GM23338 (cell line): ENCODE measurements at regions not wholly inside any gene's neighbourhood (a gene's known extent, or its start where the extent isn't known, plus 50 kb on each side); places are given as distances from the start of the nearest gene placed in this dataset.

Source experiments
- ATAC-seq: fragments of 200-7000 bp; cut with Tn5 transposase; 3 replicates; pipeline ENCODE4 v1.9.1; 2020
- DNase-seq: peaks from one replicate; pipeline ENCODE4 v3.0.0-alpha.2; 2015; ENCODE audit warnings: low spot score
- H2AFZ ChIP-seq: fragments of 200-600 bp; sonication (generic); 2 replicates; pipeline ENCODE4 v1.8.0; 2016; ENCODE audit warnings: antibody characterized with exemption, mild to moderate bottlenecking, moderate library complexity
- H3F3A ChIP-seq: fragments of 200-600 bp; sonication (generic); replicated peaks from 2 replicates; pipeline ENCODE4 v1.8.0; 2017; ENCODE audit warnings: antibody characterized with exemption, mixed run types, low read depth
- H3K27ac ChIP-seq: fragments of 200-600 bp; sonication (generic); 2 replicates; pipeline ENCODE4 v1.6.1; 2016; ENCODE audit warnings: low read depth
- H3K27me3 ChIP-seq: fragments of 200-600 bp; sonication (generic); 2 replicates; pipeline ENCODE4 v1.8.0; 2016; ENCODE audit warnings: mild to moderate bottlenecking, mixed run types, moderate library complexity; ENCODE audit not compliant: insufficient read depth
- H3K36me3 ChIP-seq: fragments of 200-600 bp; sonication (generic); 2 replicates; pipeline ENCODE4 v1.8.0; 2016; ENCODE audit warnings: mild to moderate bottlenecking; ENCODE audit not compliant: insufficient read depth
- H3K4me1 ChIP-seq: fragments of 200-600 bp; sonication (generic); 2 replicates; pipeline ENCODE4 v1.8.0; 2016; ENCODE audit warnings: mild to moderate bottlenecking, moderate library complexity; ENCODE audit not compliant: insufficient read depth
- H3K4me2 ChIP-seq: fragments of 200-600 bp; sonication (generic); 2 replicates; pipeline ENCODE4 v1.7.1; 2017; ENCODE audit warnings: mixed run types
- H3K4me3 ChIP-seq: fragments of 200-600 bp; sonication (generic); 2 replicates; pipeline ENCODE4 v1.6.1; 2016; ENCODE audit warnings: mixed run types
- H3K79me2 ChIP-seq: fragments of 200-600 bp; sonication (generic); replicated peaks from 2 replicates; pipeline ENCODE4 v1.8.0; 2017; ENCODE audit warnings: mild to moderate bottlenecking; ENCODE audit not compliant: insufficient read depth
- H3K9me2 ChIP-seq: fragments of 200-600 bp; sonication (generic); 2 replicates; pipeline ENCODE4 v1.8.0; 2017; ENCODE audit not compliant: insufficient read depth
- H4K20me1 ChIP-seq: fragments of 200-600 bp; sonication (generic); replicated peaks from 2 replicates; pipeline ENCODE4 v1.8.0; 2017; ENCODE audit warnings: mild to moderate bottlenecking; ENCODE audit not compliant: insufficient read depth
- H3K27ac Mint-ChIP-seq: 2 replicates; pipeline ENCODE4 v1.8.0; 2020; ENCODE audit warnings: inconsistent platforms, mild to moderate bottlenecking, moderate library complexity, mixed read lengths
- H3K27me3 Mint-ChIP-seq: 3 replicates; pipeline ENCODE4 v1.8.0; 2022; ENCODE audit warnings: low read depth, mild to moderate bottlenecking, moderate library complexity, mixed read lengths, inconsistent platforms; ENCODE audit not compliant: insufficient read depth, poor library complexity
- H3K36me3 Mint-ChIP-seq: 3 replicates; pipeline ENCODE4 v1.8.0; 2021; ENCODE audit warnings: low read depth, mild to moderate bottlenecking, inconsistent platforms, moderate library complexity, mixed read lengths
- H3K4me1 Mint-ChIP-seq: 3 replicates; pipeline ENCODE4 v1.8.0; 2020; ENCODE audit warnings: mild to moderate bottlenecking, inconsistent platforms, mixed read lengths
- H3K4me3 Mint-ChIP-seq: 3 replicates; pipeline ENCODE4 v1.8.0; 2021; ENCODE audit warnings: moderate library complexity, mild to moderate bottlenecking, inconsistent platforms, mixed read lengths
- H3K9me3 Mint-ChIP-seq: 3 replicates; pipeline ENCODE4 v1.8.0; 2020; ENCODE audit warnings: moderate library complexity, mild to moderate bottlenecking, inconsistent platforms, mixed read lengths
- CREB1 ChIP-seq: fragments of 250-450 bp; sonication (Bioruptor Pico); IDR thresholded peaks from 2 replicates; pipeline ENCODE4 v1.5.0; 2020; ENCODE audit warnings: low read depth, mild to moderate bottlenecking, moderate library complexity
- CTCF ChIP-seq, 2 experiments: fragments of 200-600 bp in 1 of 2; sonication (generic) in 1 of 2; conservative IDR thresholded peaks; 2 replicates each; pipeline versions ENCODE4 v1.5.1 to v1.6.1; 2016 to 2017; ENCODE audit warnings: antibody characterized with exemption in 2 of 2, low read depth in 2 of 2, mild to moderate bottlenecking in 2 of 2, moderate library complexity in 1 of 2
- ETS1 ChIP-seq: IDR thresholded peaks from 2 replicates; pipeline ENCODE4 v1.6.1; 2016; ENCODE audit warnings: antibody characterized with exemption
- EZH2 ChIP-seq: fragments of 200-600 bp; sonication (generic); IDR thresholded peaks from one replicate; pipeline ENCODE4 v1.8.0; 2017; ENCODE audit warnings: antibody characterized with exemption, mild to moderate bottlenecking, low read depth; ENCODE audit not compliant: unreplicated experiment
- EZH2phosphoT487 ChIP-seq: fragments of 200-600 bp; sonication (generic); IDR thresholded peaks from one replicate; pipeline ENCODE4 v1.8.1; 2018; ENCODE audit warnings: antibody characterized with exemption; ENCODE audit not compliant: unreplicated experiment
- JUNB ChIP-seq: IDR thresholded peaks from one replicate; pipeline ENCODE4 v1.6.1; 2016; ENCODE audit warnings: antibody characterized with exemption; ENCODE audit not compliant: unreplicated experiment
- NANOG ChIP-seq: IDR thresholded peaks from 2 replicates; pipeline ENCODE4 v1.6.1; 2016; ENCODE audit warnings: antibody characterized with exemption, borderline replicate concordance
- POLR2AphosphoS5 ChIP-seq: IDR thresholded peaks from 2 replicates; pipeline ENCODE4 v1.6.1; 2016; ENCODE audit warnings: antibody characterized with exemption, low read depth
- REST ChIP-seq: IDR thresholded peaks from one replicate; pipeline ENCODE4 v1.6.1; 2018; ENCODE audit warnings: antibody characterized with exemption; ENCODE audit not compliant: unreplicated experiment
- STAT1 ChIP-seq: IDR thresholded peaks from one replicate; pipeline ENCODE4 v1.6.1; 2016; ENCODE audit warnings: antibody characterized with exemption; ENCODE audit not compliant: unreplicated experiment
- ZNF114 ChIP-seq: fragments of 250-450 bp; sonication (Bioruptor Pico); IDR thresholded peaks from 2 replicates; pipeline ENCODE4 v1.5.0; 2020; ENCODE audit warnings: mild to moderate bottlenecking, moderate library complexity
- ZNF331 ChIP-seq: fragments of 250-450 bp; sonication (Bioruptor Pico); IDR thresholded peaks from 2 replicates; pipeline ENCODE4 v1.5.0; 2020; ENCODE audit warnings: low read depth, mild to moderate bottlenecking, moderate library complexity
- ZNF462 ChIP-seq: fragments of 250-450 bp; sonication (Bioruptor Pico); IDR thresholded peaks from 2 replicates; pipeline ENCODE4 v1.5.0; 2020; ENCODE audit warnings: mild to moderate bottlenecking, moderate library complexity

- Histone ChIP-seq H3K27ac (no peak overlapping the region), H3K4me3 (no peak overlapping the region), H3K79me2 (no peaks in the 10 kb centered on the region), H3K27me3 (no peaks in the 10 kb centered on the region), H3K4me1 (no peaks in the 10 kb centered on the region), H3F3A (no peaks in the 10 kb centered on the region), H4K20me1 (no peaks in the 10 kb centered on the region), H3K36me3 (no peaks in the 10 kb centered on the region), H2AFZ (no peak overlapping the region), H3K9me2 (no peaks in the 10 kb centered on the region), H3K4me2 (no peak overlapping the region)
- ATAC-seq (no peak), DNase-seq (no peak)
- no peaks in the 10 kb centered on the region for H3K27me3 Mint-ChIP-seq
- H3K9me3 Mint-ChIP-seq, result 0 out of 3 replicates have a peak, but pooled peaks cover 3% of the 10 kb centered on the region
- TF ChIP-seq CREB1 (CRISPR knock-in tag), result no peak
- no peak for TF ChIP-seq STAT1
- TF ChIP-seq NANOG, result no peak
- no peak for TF ChIP-seq POLR2AphosphoS5
- TF ChIP-seq ZNF331, result no peak
- no peak for TF ChIP-seq ZNF462 (CRISPR knock-in tag)
- no peak for TF ChIP-seq ETS1
- no peak for TF ChIP-seq EZH2phosphoT487
- TF ChIP-seq REST, result no peak
- TF ChIP-seq JUNB, result no peak
- no peak for TF ChIP-seq ZNF114 (CRISPR knock-in tag)
- TF ChIP-seq EZH2, result no peak
- TF ChIP-seq CTCF (conservative IDR thresholded peaks at IDR 0.05; ENCODE audit: low read depth in 2 of 2), result no peak
- H3K4me3 Mint-ChIP-seq, result no peak overlapping the region
- peaks cover 9% of the 10 kb centered on the region; the same call in 2 of the 3 replicates for H3K4me1 Mint-ChIP-seq
- H3K36me3 Mint-ChIP-seq, result no peaks in the 10 kb centered on the region
- no peak overlapping the region for H3K27ac Mint-ChIP-seq
Observed at GRCh38 chr19:28066988-28067387, 1146.0 kb downstream of the UQCRFS1 start.
